ENCODE measurements at regions not wholly inside any gene's neighbourhood (a gene's known extent, or its start where the extent isn't known, plus 50 kb on each side); places are given as distances from the start of the nearest gene placed in this dataset.

- intact Hi-C loops (cut with DNase I; ENCODE audit: low total_unique reads) = no loop called here
- no peaks in the 10 kb centered on the region for H3K4me1 ChIP-seq
- no peaks in the 10 kb centered on the region for H3K36me3 ChIP-seq
- H3K9me3 ChIP-seq = no peaks in the 10 kb centered on the region
- no peak for DNase-seq (ENCODE audit: low spot score in 2 of 2)
- no peaks in the 10 kb centered on the region for H3K27me3 ChIP-seq
- H3K27ac ChIP-seq = no peak overlapping the region
- no peak for TF ChIP-seq POLR2A (IDR thresholded peaks at IDR 0.05)
- TF ChIP-seq POLR2AphosphoS5 (IDR thresholded peaks at IDR 0.05) = no peak
- TF ChIP-seq, protein P1, sequence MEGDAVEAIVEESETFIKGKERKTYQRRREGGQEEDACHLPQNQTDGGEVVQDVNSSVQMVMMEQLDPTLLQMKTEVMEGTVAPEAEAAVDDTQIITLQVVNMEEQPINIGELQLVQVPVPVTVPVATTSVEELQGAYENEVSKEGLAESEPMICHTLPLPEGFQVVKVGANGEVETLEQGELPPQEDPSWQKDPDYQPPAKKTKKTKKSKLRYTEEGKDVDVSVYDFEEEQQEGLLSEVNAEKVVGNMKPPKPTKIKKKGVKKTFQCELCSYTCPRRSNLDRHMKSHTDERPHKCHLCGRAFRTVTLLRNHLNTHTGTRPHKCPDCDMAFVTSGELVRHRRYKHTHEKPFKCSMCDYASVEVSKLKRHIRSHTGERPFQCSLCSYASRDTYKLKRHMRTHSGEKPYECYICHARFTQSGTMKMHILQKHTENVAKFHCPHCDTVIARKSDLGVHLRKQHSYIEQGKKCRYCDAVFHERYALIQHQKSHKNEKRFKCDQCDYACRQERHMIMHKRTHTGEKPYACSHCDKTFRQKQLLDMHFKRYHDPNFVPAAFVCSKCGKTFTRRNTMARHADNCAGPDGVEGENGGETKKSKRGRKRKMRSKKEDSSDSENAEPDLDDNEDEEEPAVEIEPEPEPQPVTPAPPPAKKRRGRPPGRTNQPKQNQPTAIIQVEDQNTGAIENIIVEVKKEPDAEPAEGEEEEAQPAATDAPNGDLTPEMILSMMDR (IDR thresholded peaks at IDR 0.05) = no peak
- no peak overlapping the region for H3K4me3 ChIP-seq
Observed at GRCh38 chr2:58852243-58852642, 611.1 kb upstream of the FANCL start.

GRCh38 chr2:58851598-58851997 is 610.5 kb upstream of the FANCL start:
- H3K4me1 ChIP-seq = no peaks in the 10 kb centered on the region
- DNase-seq (ENCODE audit: low spot score in 2 of 2) = no peak
- TF ChIP-seq POLR2A (IDR thresholded peaks at IDR 0.05) (no peak), POLR2AphosphoS5 (IDR thresholded peaks at IDR 0.05) (no peak)
- TF ChIP-seq, protein P1 (IDR thresholded peaks at IDR 0.05) = no peak
- H3K27me3 ChIP-seq = no peaks in the 10 kb centered on the region
- no peaks in the 10 kb centered on the region for H3K36me3 ChIP-seq
- no peak overlapping the region for H3K4me3 ChIP-seq
- no peak overlapping the region for H3K27ac ChIP-seq
- intact Hi-C loops (cut with DNase I; ENCODE audit: low total_unique reads) = no loop called here
- H3K9me3 ChIP-seq = no peaks in the 10 kb centered on the region

- Histone ChIP-seq H3K36me3 (no peaks in the 10 kb centered on the region), H3K9me3 (no peaks in the 10 kb centered on the region), H3K4me1 (no peaks in the 10 kb centered on the region), H3K27me3 (no peaks in the 10 kb centered on the region), H3K4me3 (no peak overlapping the region), H3K27ac (no peak overlapping the region)
- intact Hi-C loops (cut with DNase I; ENCODE audit: low total_unique reads) = no loop called here
- no peak for TF ChIP-seq POLR2A (IDR thresholded peaks at IDR 0.05)
- TF ChIP-seq, protein P1 (IDR thresholded peaks at IDR 0.05) = no peak
- TF ChIP-seq POLR2AphosphoS5 (IDR thresholded peaks at IDR 0.05) = no peak
- DNase-seq (ENCODE audit: low spot score in 2 of 2) = no peak
Observed at GRCh38 chr2:58845011-58845410, 603.9 kb upstream of the FANCL start.

GRCh38 chr2:58842501-58843155 is 601.5 kb upstream of the FANCL start:
- H3K27ac ChIP-seq = no peak overlapping the region
- DNase-seq (ENCODE audit: low spot score in 2 of 2) = no peak
- H3K36me3 ChIP-seq = no peaks in the 10 kb centered on the region
- H3K4me3 ChIP-seq = no peak overlapping the region
- TF ChIP-seq POLR2A (IDR thresholded peaks at IDR 0.05) = no peak
- intact Hi-C loops (cut with DNase I; ENCODE audit: low total_unique reads) = no loop called here
- no peaks in the 10 kb centered on the region for H3K9me3 ChIP-seq
- no peaks in the 10 kb centered on the region for H3K27me3 ChIP-seq
- H3K4me1 ChIP-seq = no peaks in the 10 kb centered on the region

- Histone ChIP-seq H3K36me3 (no peaks in the 10 kb centered on the region), H3K27ac (no peak overlapping the region), H3K4me3 (no peak overlapping the region), H3K27me3 (no peaks in the 10 kb centered on the region), H3K4me1 (no peaks in the 10 kb centered on the region), H3K9me3 (peaks cover 10 to 13% of the 10 kb centered on the region in 2 donors)
- DNase-seq (ENCODE audit: low spot score in 2 of 2) = no peak
- TF ChIP-seq POLR2A (IDR thresholded peaks at IDR 0.05) (no peak), POLR2AphosphoS5 (IDR thresholded peaks at IDR 0.05) (no peak)
- TF ChIP-seq, protein P1 (IDR thresholded peaks at IDR 0.05) = no peak
- intact Hi-C loops (cut with DNase I; ENCODE audit: low total_unique reads) = no loop called here
Observed at GRCh38 chr2:58834404-58834803, 593.3 kb upstream of the FANCL start.
